Activated T-cell treated with anti-CD3 and anti-CD28 coated beads, Interleukin-2, amount 50 U/mL, for 1 hour (primary cell): ENCODE measurements at regions not wholly inside any gene's neighbourhood (a gene's known extent, or its start where the extent isn't known, plus 50 kb on each side); places are given as distances from the start of the nearest gene placed in this dataset.
"Not testable (repeated sequence)": the region's sequence is repeated elsewhere in the genome, so short reads cannot be mapped to it uniquely, and the experiment has no call there.

Source experiments
- DNase-seq: peaks from one replicate; pipeline ENCODE4 v3.0.0-alpha.2; 2020

- DNase-seq: no peak
These were observed 101.6 kb upstream of the MEF2A start for GRCh38 chr15:99464137-99464536.

- DNase-seq: no peak
These were observed 99.0 kb upstream of the MEF2A start for GRCh38 chr15:99466701-99467337.

GRCh38 chr15:99467338-99467720 lies 98.5 kb upstream of the MEF2A start:
- DNase-seq: no peak

GRCh38 chr15:99467853-99468464 lies 97.8 kb upstream of the MEF2A start:
- no peak for DNase-seq

- DNase-seq: not testable (repeated sequence)
These were observed 95.6 kb upstream of the MEF2A start for GRCh38 chr15:99470204-99470603.

GRCh38 chr15:99472416-99473145 lies 93.2 kb upstream of the MEF2A start:
- DNase-seq: no peak

GRCh38 chr15:99473981-99474906 lies 91.5 kb upstream of the MEF2A start:
- DNase-seq: no peak

GRCh38 chr15:99474909-99475753 lies 90.7 kb upstream of the MEF2A start:
- DNase-seq: no peak

- no peak for DNase-seq
These were observed 89.9 kb upstream of the MEF2A start for GRCh38 chr15:99475754-99476412.

GRCh38 chr15:99476413-99477222 lies 89.2 kb upstream of the MEF2A start:
- peak; percentile 44 for DNase-seq

- DNase-seq: no peak
These were observed 87.9 kb upstream of the MEF2A start for GRCh38 chr15:99477791-99478471.

GRCh38 chr15:99478977-99479376 lies 86.8 kb upstream of the MEF2A start:
- no peak for DNase-seq

GRCh38 chr15:99480016-99480810 lies 85.6 kb upstream of the MEF2A start:
- DNase-seq: no peak

GRCh38 chr15:99481113-99481950 lies 84.5 kb upstream of the MEF2A start:
- DNase-seq: no peak

- DNase-seq: no peak
These were observed 83.9 kb upstream of the MEF2A start for GRCh38 chr15:99481951-99482230.

- DNase-seq: no peak
These were observed 82.8 kb upstream of the MEF2A start for GRCh38 chr15:99482993-99483392.

GRCh38 chr15:99485153-99485961 lies 80.4 kb upstream of the MEF2A start:
- no peak for DNase-seq

- no peak for DNase-seq
These were observed 79.8 kb upstream of the MEF2A start for GRCh38 chr15:99485992-99486370.
